Tibial nerve (tissue), 4 donors: ENCODE measurements at regions not wholly inside any gene's neighbourhood (a gene's known extent, or its start where the extent isn't known, plus 50 kb on each side); places are given as distances from the start of the nearest gene placed in this dataset.

Experiments used
- DNase-seq, 2 donors: peaks; one replicate each; pipeline ENCODE4 v3.0.0-alpha.2; 2019; ENCODE audit warnings: low spot score in 2 of 2
- H3K27ac ChIP-seq, 4 donors: fragments of 200-600 bp; sonication (generic) in 3 of 4; one replicate each; pipeline ENCODE4 v1.5.1; 2017 to 2019; ENCODE audit warnings: mild to moderate bottlenecking in 1 of 4
- H3K27me3 ChIP-seq, 2 donors: fragments of 200-600 bp; sonication (generic) in 1 of 2; one replicate each; pipeline versions ENCODE4 v1.5.1 to v1.6.0; 2017 to 2019
- H3K36me3 ChIP-seq, 3 donors: fragments of 200-600 bp; sonication (generic); one replicate each; pipeline ENCODE4 v1.5.1; 2018 to 2019
- H3K4me1 ChIP-seq, 4 donors: fragments of 200-600 bp; sonication (generic) in 3 of 4; one replicate each; pipeline ENCODE4 v1.5.1; 2017 to 2019
- H3K4me3 ChIP-seq, 4 donors: fragments of 200-600 bp; sonication (generic) in 3 of 4; one replicate each; pipeline ENCODE4 v1.5.1; 2017 to 2019; ENCODE audit warnings: mild to moderate bottlenecking in 1 of 4, moderate library complexity in 1 of 4
- H3K9me3 ChIP-seq, 4 donors: fragments of 200-600 bp; sonication (generic) in 3 of 4; one replicate each; pipeline ENCODE4 v1.5.1; 2017 to 2019
- EP300 ChIP-seq, 2 donors: sonication (generic); formaldehyde crosslinking; IDR thresholded peaks; one replicate each; pipeline ENCODE4 v1.6.1; 2017; ENCODE audit warnings: antibody characterized with exemption in 2 of 2, mild to moderate bottlenecking in 1 of 2
- POLR2A ChIP-seq, 2 donors: fragments of 450-650 bp; IDR thresholded peaks; one replicate each; pipeline ENCODE4 v1.6.1; 2017; ENCODE audit warnings: antibody characterized with exemption in 2 of 2, mild to moderate bottlenecking in 2 of 2, moderate library complexity in 2 of 2
- WGBS, 2 donors: methylation state at CpG; one replicate each; pipeline ENCODE4 v1.1.5; 2018; 5-methylcytosine and 5-hydroxymethylcytosine counted together
- TF ChIP-seq, protein P1 (sequence below), 5 experiments: fragments of 200-600 bp in 3 of 5; fragments of 450-650 bp in 2 of 5; sonication (generic) in 3 of 5; IDR thresholded peaks; one replicate each; pipeline ENCODE4 v1.5.1; 2016 to 2019; ENCODE audit warnings: antibody characterized with exemption in 5 of 5, mild to moderate bottlenecking in 3 of 5, moderate library complexity in 2 of 5

DNA sequence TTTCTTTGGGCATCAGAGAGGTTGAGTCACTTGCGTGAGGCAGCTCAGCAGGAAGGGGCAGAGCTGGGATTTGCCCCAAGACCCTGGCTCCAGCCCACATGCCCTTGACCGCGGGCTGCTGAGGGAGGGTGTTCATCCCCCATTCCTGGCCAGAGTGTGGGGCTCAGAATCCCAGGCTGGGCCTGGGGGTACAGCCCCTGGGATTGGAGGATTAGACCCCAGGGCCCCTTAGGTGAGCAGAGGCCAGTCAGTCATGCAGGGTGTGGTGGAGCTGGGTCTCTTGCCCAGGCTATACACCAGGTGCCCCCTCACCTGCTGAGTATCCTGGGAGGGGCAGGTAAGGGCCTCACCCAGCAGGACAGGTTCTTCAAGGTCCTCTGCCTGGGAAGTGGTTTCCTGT lies 68.4 kb upstream of the ZNF716 start:
- Histone ChIP-seq H3K9me3 (peaks cover 0 to 35% (median 0%) of the 10 kb centered on the region in 4 donors), H3K36me3 (no peaks in the 10 kb centered on the region), H3K27me3 (no peaks in the 10 kb centered on the region), H3K4me3 (no peak overlapping the region), H3K27ac (no peak overlapping the region), H3K4me1 (no peaks in the 10 kb centered on the region)
- TF ChIP-seq, protein P1, sequence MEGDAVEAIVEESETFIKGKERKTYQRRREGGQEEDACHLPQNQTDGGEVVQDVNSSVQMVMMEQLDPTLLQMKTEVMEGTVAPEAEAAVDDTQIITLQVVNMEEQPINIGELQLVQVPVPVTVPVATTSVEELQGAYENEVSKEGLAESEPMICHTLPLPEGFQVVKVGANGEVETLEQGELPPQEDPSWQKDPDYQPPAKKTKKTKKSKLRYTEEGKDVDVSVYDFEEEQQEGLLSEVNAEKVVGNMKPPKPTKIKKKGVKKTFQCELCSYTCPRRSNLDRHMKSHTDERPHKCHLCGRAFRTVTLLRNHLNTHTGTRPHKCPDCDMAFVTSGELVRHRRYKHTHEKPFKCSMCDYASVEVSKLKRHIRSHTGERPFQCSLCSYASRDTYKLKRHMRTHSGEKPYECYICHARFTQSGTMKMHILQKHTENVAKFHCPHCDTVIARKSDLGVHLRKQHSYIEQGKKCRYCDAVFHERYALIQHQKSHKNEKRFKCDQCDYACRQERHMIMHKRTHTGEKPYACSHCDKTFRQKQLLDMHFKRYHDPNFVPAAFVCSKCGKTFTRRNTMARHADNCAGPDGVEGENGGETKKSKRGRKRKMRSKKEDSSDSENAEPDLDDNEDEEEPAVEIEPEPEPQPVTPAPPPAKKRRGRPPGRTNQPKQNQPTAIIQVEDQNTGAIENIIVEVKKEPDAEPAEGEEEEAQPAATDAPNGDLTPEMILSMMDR (IDR thresholded peaks at IDR 0.05), result no peak
- TF ChIP-seq POLR2A (IDR thresholded peaks at IDR 0.05) (no peak), EP300 (IDR thresholded peaks at IDR 0.05) (no peak)
- DNase-seq, result no peak
- WGBS, 2 donors, result 57 to 89% methylated on average over 1 to 3 of the region's 3 CpGs

DNA sequence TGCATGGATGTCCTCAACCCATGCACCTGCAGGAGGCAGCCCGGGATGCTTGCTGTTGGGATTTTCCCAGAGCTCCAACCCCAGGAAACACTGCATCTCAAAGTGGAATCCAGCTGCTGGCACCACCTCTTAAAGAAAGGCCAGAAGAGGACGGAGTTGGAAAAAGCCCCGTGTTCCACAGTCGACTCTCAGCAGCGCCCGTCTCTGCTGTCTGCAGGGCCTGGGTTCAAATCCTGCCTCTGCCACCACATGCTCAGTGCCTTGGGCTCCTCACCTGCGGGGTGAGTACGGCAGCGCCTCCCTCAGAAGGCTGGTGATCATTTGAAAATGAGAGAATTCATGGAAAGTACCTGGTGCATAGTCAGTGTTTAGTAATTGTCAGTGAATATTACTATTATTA lies 65.6 kb upstream of the ZNF716 start:
- Histone ChIP-seq H3K27ac (no peak overlapping the region), H3K36me3 (no peaks in the 10 kb centered on the region), H3K4me3 (no peak overlapping the region), H3K27me3 (no peaks in the 10 kb centered on the region), H3K4me1 (no peaks in the 10 kb centered on the region), H3K9me3 (peaks cover 0 to 43% (median 0%) of the 10 kb centered on the region in 4 donors)
- no peak for DNase-seq
- 80 to 82% methylated on average over 9 of the region's 9 CpGs for WGBS, 2 donors
- TF ChIP-seq, protein P1 (IDR thresholded peaks at IDR 0.05), result no peak
- no peak for TF ChIP-seq POLR2A (IDR thresholded peaks at IDR 0.05)
- no peak for TF ChIP-seq EP300 (IDR thresholded peaks at IDR 0.05)

DNA sequence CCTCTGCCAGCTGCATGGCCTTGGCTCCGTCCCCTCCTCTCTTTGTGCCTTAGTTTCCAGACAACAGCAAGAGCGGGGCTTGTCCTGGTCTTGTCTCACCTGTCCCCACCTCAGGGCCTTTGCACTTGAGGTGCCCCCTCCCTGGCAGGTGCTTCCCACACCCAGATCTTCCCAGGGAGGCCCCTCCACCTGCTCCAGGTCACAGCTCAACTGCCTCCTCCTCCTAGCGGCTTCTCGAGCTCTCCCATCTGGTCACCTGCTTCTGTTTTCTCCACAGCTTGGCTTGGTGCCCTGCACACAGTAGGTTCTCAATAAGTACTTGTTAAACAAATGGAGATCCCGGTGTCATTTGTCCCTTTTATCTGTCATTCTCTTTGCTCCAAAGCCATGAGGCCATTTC lies 64.3 kb upstream of the ZNF716 start:
- TF ChIP-seq POLR2A (IDR thresholded peaks at IDR 0.05) (no peak), EP300 (IDR thresholded peaks at IDR 0.05) (no peak)
- TF ChIP-seq, protein P1 (IDR thresholded peaks at IDR 0.05), result no peak
- DNase-seq, result no peak
- Histone ChIP-seq H3K27ac (no peak overlapping the region), H3K27me3 (no peaks in the 10 kb centered on the region), H3K4me3 (no peak overlapping the region), H3K36me3 (no peaks in the 10 kb centered on the region), H3K9me3 (peaks cover 0 to 50% (median 0%) of the 10 kb centered on the region in 4 donors), H3K4me1 (no peaks in the 10 kb centered on the region)
- WGBS, 2 donors, result 77 to 80% methylated on average over 5 of the region's 5 CpGs

DNA sequence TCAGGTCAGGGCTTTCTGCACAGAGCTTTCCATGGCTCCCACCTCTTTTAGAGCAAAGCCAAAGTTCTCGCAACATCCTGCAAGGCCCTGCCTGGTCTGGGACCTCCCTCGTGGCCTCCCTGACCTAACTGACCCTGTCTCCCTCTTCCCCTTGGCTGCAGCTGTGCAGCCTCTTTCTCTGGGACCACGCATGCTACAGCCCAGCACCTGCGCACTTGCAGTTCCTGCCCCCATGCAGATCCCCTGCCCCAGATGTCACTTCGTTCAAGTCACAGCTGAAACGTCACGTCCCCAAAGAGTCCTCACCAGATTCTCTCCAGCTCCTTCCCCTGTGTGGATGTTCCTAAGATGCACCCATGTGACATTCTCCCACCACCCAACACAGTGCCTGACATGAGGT lies 61.2 kb upstream of the ZNF716 start:
- Histone ChIP-seq H3K4me1 (no peaks in the 10 kb centered on the region), H3K4me3 (no peak overlapping the region), H3K27me3 (no peaks in the 10 kb centered on the region), H3K9me3 (peaks cover 0 to 50% (median 0%) of the 10 kb centered on the region in 4 donors), H3K36me3 (no peaks in the 10 kb centered on the region), H3K27ac (no peak overlapping the region)
- 76 to 83% methylated on average over 7 of the region's 7 CpGs for WGBS, 2 donors
- TF ChIP-seq EP300 (IDR thresholded peaks at IDR 0.05), result no peak
- DNase-seq, result no peak

DNA sequence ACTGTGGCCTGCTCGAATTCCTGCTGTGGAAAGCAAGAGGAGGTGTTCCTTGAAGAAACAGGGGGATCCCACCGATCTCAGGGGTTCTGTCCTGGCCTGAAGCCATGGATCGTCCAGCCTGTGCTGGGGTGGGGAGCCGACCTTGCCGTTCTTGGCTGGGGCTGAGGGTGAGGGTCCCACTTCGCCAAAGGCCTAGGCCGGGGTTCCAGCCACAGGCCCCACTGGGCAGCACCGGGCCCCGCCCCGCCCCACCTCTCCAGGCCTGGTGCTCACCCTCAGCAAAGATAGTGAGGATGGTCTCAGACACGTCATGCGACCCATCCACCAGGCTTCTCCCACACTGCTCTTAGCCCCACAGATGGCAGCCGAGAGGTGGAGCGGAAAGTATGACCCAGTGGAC lies 51.4 kb upstream of the ZNF716 start:
- no peaks in the 10 kb centered on the region for H3K4me1 ChIP-seq
- H3K36me3 ChIP-seq, result no peaks in the 10 kb centered on the region
- H3K9me3 ChIP-seq, result peaks cover 0 to 79% (median 0%) of the 10 kb centered on the region in 4 donors
- WGBS, 2 donors, result 87 to 91% methylated on average over 12 to 14 of the region's 14 CpGs
- H3K27ac ChIP-seq, result no peak overlapping the region
- TF ChIP-seq, protein P1 (IDR thresholded peaks at IDR 0.05), result no peak
- no peak for TF ChIP-seq EP300 (IDR thresholded peaks at IDR 0.05)
- no peak for TF ChIP-seq POLR2A (IDR thresholded peaks at IDR 0.05)
- DNase-seq, result no peak
- H3K4me3 ChIP-seq, result no peak overlapping the region
- no peaks in the 10 kb centered on the region for H3K27me3 ChIP-seq
